ENCODE measurements at regions not wholly inside any gene's neighbourhood (a gene's known extent, or its start where the extent isn't known, plus 50 kb on each side); places are given as distances from the start of the nearest gene placed in this dataset.

- TF ChIP-seq SIN3A (conservative IDR thresholded peaks at IDR 0.05 in 1 of 2, IDR thresholded peaks at IDR 0.05 in 1 of 2; ENCODE audit: low read depth in 1 of 2, low read length in 2 of 2) = no peak
- no peak for TF ChIP-seq FOSL1 (IDR thresholded peaks at IDR 0.05; ENCODE audit: insufficient read depth, low read depth, low read length)
- TF ChIP-seq KDM5A (IDR thresholded peaks at IDR 0.05; ENCODE audit: low read length) = no peak
- TF ChIP-seq CHD7 (IDR thresholded peaks at IDR 0.05; ENCODE audit: insufficient replicate concordance, low read length) = no peak
- no peak for TF ChIP-seq RBBP5 (IDR thresholded peaks at IDR 0.05; ENCODE audit: borderline replicate concordance, low read depth, low read length)
- no peak for TF ChIP-seq USF2 (IDR thresholded peaks at IDR 0.05; ENCODE audit: low read length)
- TF ChIP-seq TEAD4 (IDR thresholded peaks at IDR 0.05; ENCODE audit: low read depth, low read length) = no peak
Measured at GRCh38 chr1:101437800-101438199, 201.0 kb downstream of the S1PR1 start (continued).
